Motor neuron (in vitro differentiated cells): ENCODE measurements at regions not wholly inside any gene's neighbourhood (a gene's known extent, or its start where the extent isn't known, plus 50 kb on each side); places are given as distances from the start of the nearest gene placed in this dataset.

Experiments used
- ATAC-seq, 8 experiments: fragments of 200-7000 bp; cut with Tn5 transposase; replicated peaks in 6 of 8; 2 replicates each; pipeline ENCODE4 v1.8.0; 2021; ENCODE audit warnings: mild to moderate bottlenecking in 8 of 8, moderate library complexity in 8 of 8
- H3K27ac ChIP-seq, 2 donors: fragments of 250-450 bp; sonication (Bioruptor Pico); 2 replicates each; pipeline ENCODE4 v1.9.0; 2021; ENCODE audit warnings: antibody characterized with exemption in 2 of 2, mild to moderate bottlenecking in 2 of 2, moderate library complexity in 1 of 2
- H3K4me1 ChIP-seq, 2 donors: fragments of 250-450 bp; sonication (Bioruptor Pico); replicated peaks in 1 of 2; 2 replicates each; pipeline ENCODE4 v1.6.1; 2021; ENCODE audit warnings: antibody characterized with exemption in 2 of 2, mild to moderate bottlenecking in 2 of 2, moderate library complexity in 1 of 2
- H3K4me3 ChIP-seq, 5 donors: fragments of 250-450 bp; sonication (Bioruptor Pico); 2 replicates each; pipeline ENCODE4 v1.9.0; 2021; ENCODE audit warnings: antibody characterized with exemption in 5 of 5, mild to moderate bottlenecking in 5 of 5, moderate library complexity in 4 of 5
- WGBS, 10 experiments: fragments of 450-650 bp; shearing (Covaris generic); methylation state at CpG; one replicate each; pipeline ENCODE4 v1.0.0; 2022; 5-methylcytosine and 5-hydroxymethylcytosine counted together
- in situ Hi-C, 9 experiments: fragments of 400-800 bp; cut with MboI; loops; one replicate each; pipeline ENCODE4 v1.15.0; 2021; ENCODE audit warnings: low sequenced_read_pairs in 9 of 9, low pct_unique_long_range_greater_than_20kb in 2 of 9; ENCODE audit not compliant: unreplicated experiment in 9 of 9

GRCh38 chr3:178275793-178276192 is 260.4 kb upstream of the KCNMB2 start:
- WGBS, 10 experiments: 7 to 100% (median 85%) methylated on average over 1 to 2 of the region's 2 CpGs; no CpG with 5 or more reads in 1 of the 10 experiments
- H3K4me3 ChIP-seq: no peak overlapping the region
- in situ Hi-C loops: no loop called here
- no peak for ATAC-seq
- H3K27ac ChIP-seq: no peak overlapping the region
- H3K4me1 ChIP-seq: peaks cover 0 to 22% of the 10 kb centered on the region in 2 donors

GRCh38 chr3:178277605-178278004 is 258.6 kb upstream of the KCNMB2 start:
- in situ Hi-C loops: no loop called here
- no peak for ATAC-seq
- 87 to 100% (median 94%) methylated on average over 1 to 2 of the region's 2 CpGs; no CpG with 5 or more reads in 3 of the 10 experiments for WGBS, 10 experiments

GRCh38 chr3:178283561-178283960 is 252.7 kb upstream of the KCNMB2 start:
- H3K4me3 ChIP-seq: no peak overlapping the region
- H3K4me1 ChIP-seq: no peaks in the 10 kb centered on the region
- H3K27ac ChIP-seq: no peak overlapping the region
- 33 to 100% (median 100%) methylated on average over 1 of the region's 1 CpG for WGBS, 10 experiments
- in situ Hi-C loops: no loop called here
- no peak for ATAC-seq

More at GRCh38 chr3:178277605-178278004, 258.6 kb upstream of the KCNMB2 start:
- peaks cover 0 to 17% of the 10 kb centered on the region in 2 donors for H3K4me1 ChIP-seq
- no peak overlapping the region for H3K27ac ChIP-seq
- no peak overlapping the region for H3K4me3 ChIP-seq

DNA sequence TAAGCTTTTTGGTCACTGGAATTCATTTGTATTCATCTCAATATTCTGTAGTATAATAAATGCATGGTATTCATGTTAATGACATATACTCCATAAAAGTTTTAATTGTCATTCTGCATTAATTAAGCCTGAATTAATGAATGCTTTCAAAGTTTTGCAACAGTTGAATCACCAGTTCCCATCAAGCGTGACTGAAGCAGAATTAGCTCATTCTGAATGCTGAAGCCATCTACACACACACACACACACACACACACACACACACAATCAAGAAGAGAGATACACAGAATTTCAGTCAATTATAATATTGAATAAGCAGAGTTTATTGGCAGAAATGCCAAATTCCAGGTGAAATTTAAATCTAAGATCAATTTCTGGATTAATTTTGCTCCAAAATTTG is 252.1 kb upstream of the KCNMB2 start:
- WGBS, 10 experiments: 33 to 100% (median 63%) methylated on average over 1 of the region's 1 CpG; no CpG with 5 or more reads in 4 of the 10 experiments
- no peak overlapping the region for H3K27ac ChIP-seq
- in situ Hi-C loops: no loop called here
- no peaks in the 10 kb centered on the region for H3K4me1 ChIP-seq
- peak in 1 of 8 experiments; percentile 73 for ATAC-seq
- H3K4me3 ChIP-seq: no peak overlapping the region

DNA sequence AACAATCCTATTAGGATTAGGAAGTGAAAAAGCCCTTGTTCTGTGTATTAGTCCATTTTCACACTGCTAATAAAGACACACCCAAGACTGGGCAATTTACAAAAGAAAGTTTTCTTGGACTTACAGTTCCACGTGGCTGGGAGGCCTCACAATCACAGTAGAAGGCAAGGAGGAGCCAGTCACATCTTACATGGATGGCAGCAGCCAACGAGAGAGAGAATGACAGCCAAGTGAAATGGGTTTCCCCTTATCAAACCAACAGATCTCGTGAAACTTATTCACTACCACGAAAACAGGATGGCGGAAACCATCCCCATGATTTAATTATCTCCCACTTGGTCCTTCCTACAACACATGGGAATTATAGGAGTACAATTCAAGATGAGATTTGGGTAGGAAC is 248.2 kb upstream of the KCNMB2 start:
- no peak for ATAC-seq
- Histone ChIP-seq H3K4me1 (no peaks in the 10 kb centered on the region), H3K4me3 (no peak overlapping the region), H3K27ac (no peak overlapping the region)
- WGBS, 10 experiments: 50 to 95% (median 77%) methylated on average over 1 to 5 of the region's 5 CpGs; no CpG with 5 or more reads in 1 of the 10 experiments
- in situ Hi-C loops: no loop called here

DNA sequence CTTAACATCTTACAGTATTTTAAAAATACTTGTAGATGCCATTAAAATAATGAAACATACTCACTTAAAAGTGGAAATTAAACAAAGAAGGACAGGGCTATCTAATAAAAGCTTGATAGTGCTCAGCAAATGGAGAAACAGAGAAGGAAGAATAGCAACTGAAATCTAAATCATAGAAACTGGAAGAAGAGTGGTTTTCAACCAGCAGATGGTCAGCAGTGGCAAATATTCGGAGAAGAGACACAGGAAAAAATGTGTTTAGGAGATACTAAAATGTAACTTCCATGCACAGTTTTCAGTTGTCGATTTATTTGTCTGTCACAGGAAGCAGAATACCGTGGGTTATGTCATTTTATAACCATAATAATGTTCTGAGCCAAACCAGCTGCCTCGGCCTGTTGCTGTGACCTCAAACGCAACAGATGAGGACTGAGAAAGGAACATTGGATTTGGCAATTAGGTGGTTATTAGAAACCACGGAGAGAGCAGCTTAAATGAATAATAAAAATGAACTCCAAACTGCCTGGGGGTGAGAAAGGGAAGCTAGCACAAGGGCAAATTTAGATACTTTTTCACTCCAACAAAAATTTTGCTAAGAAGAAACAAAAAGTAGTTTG is 246.6 kb upstream of the KCNMB2 start:
- no peak overlapping the region for H3K4me3 ChIP-seq
- 29 to 100% (median 80%) methylated on average over 2 to 6 of the region's 6 CpGs for WGBS, 10 experiments
- no peak overlapping the region for H3K27ac ChIP-seq
- ATAC-seq: no peak
- in situ Hi-C loops: no loop called here
- no peaks in the 10 kb centered on the region for H3K4me1 ChIP-seq

GRCh38 chr3:178291574-178292370 is 244.5 kb upstream of the KCNMB2 start:
- H3K4me3 ChIP-seq: no peak overlapping the region
- no peak for ATAC-seq
- no peak overlapping the region for H3K27ac ChIP-seq
- no peaks in the 10 kb centered on the region for H3K4me1 ChIP-seq
- in situ Hi-C loops: no loop called here
- WGBS, 10 experiments: 29 to 95% (median 68%) methylated on average over 3 to 7 of the region's 7 CpGs

- no peak overlapping the region for H3K4me3 ChIP-seq
- ATAC-seq: peak in 1 of 8 experiments; percentile 49
- in situ Hi-C loops: no loop called here
- H3K4me1 ChIP-seq: peaks cover 0 to 9% of the 10 kb centered on the region in 2 donors
- WGBS, 10 experiments: 17 to 100% (median 97%) methylated on average over 1 to 2 of the region's 2 CpGs
- no peak overlapping the region for H3K27ac ChIP-seq
Observed at GRCh38 chr3:178295292-178295912, 240.8 kb upstream of the KCNMB2 start.

DNA sequence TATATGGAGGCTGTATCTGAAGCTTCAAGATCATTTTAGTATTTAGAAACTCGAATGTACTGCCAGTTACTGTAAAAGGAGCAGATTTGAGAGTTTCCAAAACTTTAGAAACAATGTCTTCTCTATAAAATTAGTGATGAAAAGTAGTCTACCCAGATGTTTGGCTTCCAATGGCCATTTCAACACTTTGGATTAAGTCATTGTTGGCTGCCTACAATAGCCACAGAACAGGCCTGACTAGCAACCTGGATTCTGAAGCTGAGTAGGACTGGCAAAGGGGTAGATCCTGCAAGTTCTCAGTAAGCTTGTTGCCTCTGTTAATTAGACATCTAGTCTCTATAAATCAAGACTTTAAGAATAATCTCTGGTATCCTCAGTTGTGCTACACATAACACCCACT is 239.0 kb upstream of the KCNMB2 start:
- no peak for ATAC-seq
- H3K4me1 ChIP-seq: peaks cover 0 to 9% of the 10 kb centered on the region in 2 donors
- H3K4me3 ChIP-seq: no peak overlapping the region
- WGBS, 10 experiments: 0 to 100% (median 78%) methylated on average over 1 of the region's 1 CpG; no CpG with 5 or more reads in 2 of the 10 experiments
- no peak overlapping the region for H3K27ac ChIP-seq
- in situ Hi-C loops: no loop called here

- 15 to 85% (median 73%) methylated on average over 2 to 8 of the region's 8 CpGs; no CpG with 5 or more reads in 2 of the 10 experiments for WGBS, 10 experiments
- Histone ChIP-seq H3K27ac (no peak overlapping the region), H3K4me1 (peaks cover 0 to 9% of the 10 kb centered on the region in 2 donors), H3K4me3 (no peak overlapping the region)
- in situ Hi-C loops: no loop called here
- ATAC-seq: peak in 5 of 8 experiments; percentile 20 to 69 (median 36)
Observed at GRCh38 chr3:178297740-178298139, 238.5 kb upstream of the KCNMB2 start.

GRCh38 chr3:178300441-178300959 is 235.7 kb upstream of the KCNMB2 start:
- WGBS, 10 experiments: 72 to 100% (median 94%) methylated on average over 2 to 4 of the region's 4 CpGs; no CpG with 5 or more reads in 2 of the 10 experiments
- no peak for ATAC-seq
- Histone ChIP-seq H3K4me3 (no peak overlapping the region), H3K27ac (no peak overlapping the region), H3K4me1 (peaks cover 0 to 9% of the 10 kb centered on the region in 2 donors)
- in situ Hi-C loops: loop anchor here in 1 of 9 experiments (25.0 kb wide), 1 partner anchor 213 kb away; no protein-coding TSS in a partner anchor

GRCh38 chr3:178302966-178303930 is 233.0 kb upstream of the KCNMB2 start:
- ATAC-seq: no peak
- H3K27ac ChIP-seq: no peak overlapping the region
- H3K4me1 ChIP-seq: peaks cover 0 to 3% of the 10 kb centered on the region in 2 donors
- 70 to 100% (median 89%) methylated on average over 2 to 6 of the region's 6 CpGs for whole genome bisulfite sequencing, 10 experiments
- H3K4me3 ChIP-seq: no peak overlapping the region
- in situ Hi-C loops: loop anchor here in 1 of 9 experiments (25.0 kb wide), 1 partner anchor 216 kb away; no protein-coding TSS in a partner anchor
